K562 (cell line): ENCODE measurements at regions not wholly inside any gene's neighbourhood (a gene's known extent, or its start where the extent isn't known, plus 50 kb on each side); places are given as distances from the start of the nearest gene placed in this dataset.

Experiments used
- ARHGAP35 ChIP-seq: fragments of 450-650 bp; IDR thresholded peaks from 2 replicates; pipeline ENCODE4 v1.6.1; 2018; ENCODE audit not compliant: partially characterized antibody
- CBFB ChIP-seq: sonication (generic); formaldehyde crosslinking; IDR thresholded peaks from 2 replicates; pipeline ENCODE4 v1.4.0; 2020; ENCODE audit warnings: mild to moderate bottlenecking, missing genetic modification reagents
- FIP1L1 ChIP-seq: fragments of 200-400 bp; formaldehyde crosslinking; IDR thresholded peaks from 2 replicates; pipeline ENCODE4 v1.6.1; 2018; ENCODE audit warnings: mild to moderate bottlenecking, low read depth, low read length; ENCODE audit not compliant: poor library complexity, severe bottlenecking
- FOXK1 ChIP-seq: sonication (generic); formaldehyde crosslinking; IDR thresholded peaks from 2 replicates; pipeline ENCODE4 v1.8.0; 2022; ENCODE audit warnings: missing genetic modification reagents, mild to moderate bottlenecking, borderline replicate concordance
- HNRNPH1 ChIP-seq: fragments of 200-400 bp; formaldehyde crosslinking; optimal IDR thresholded peaks from 2 replicates; pipeline ENCODE3; 2017; ENCODE audit warnings: low read depth, mild to moderate bottlenecking, low read length, moderate library complexity
- RBM22 ChIP-seq: fragments of 200-400 bp; formaldehyde crosslinking; IDR thresholded peaks from 2 replicates; pipeline ENCODE4 v1.6.1; 2018; ENCODE audit warnings: low read length, low read depth; ENCODE audit not compliant: poor library complexity, severe bottlenecking
- SAFB2 ChIP-seq: fragments of 200-400 bp; formaldehyde crosslinking; IDR thresholded peaks from 2 replicates; pipeline ENCODE4 v1.6.1; 2018; ENCODE audit warnings: borderline replicate concordance, low read length, low read depth, moderate library complexity; ENCODE audit not compliant: severe bottlenecking
- TFE3 ChIP-seq: fragments of 450-650 bp; formaldehyde crosslinking; IDR thresholded peaks from 2 replicates; pipeline ENCODE4 v1.4.0; 2020; ENCODE audit warnings: mild to moderate bottlenecking, mixed read lengths
- WHSC1 ChIP-seq: IDR thresholded peaks from one replicate; pipeline ENCODE4 v1.6.1; 2012; ENCODE audit warnings: low read length, control low read depth, inconsistent platforms
- ZHX1 ChIP-seq: fragments of 150-350 bp; conservative IDR thresholded peaks from 2 replicates; pipeline ENCODE4 v1.6.1; 2014; ENCODE audit warnings: low read length
- ZNF174 ChIP-seq: fragments of 250-450 bp; sonication (Bioruptor Pico); IDR thresholded peaks from 2 replicates; pipeline ENCODE4 v1.4.0; 2020; ENCODE audit warnings: mild to moderate bottlenecking
- ZNF609 ChIP-seq: sonication (generic); formaldehyde crosslinking; IDR thresholded peaks from 2 replicates; pipeline ENCODE4 v1.8.1; 2023; ENCODE audit warnings: missing genetic modification reagents, mild to moderate bottlenecking, borderline replicate concordance

GRCh38 chr17:70582777-70583176, 413.4 kb downstream of the KCNJ2 start (continued):
- TF ChIP-seq ZHX1 (no peak), WHSC1 (no peak), ARHGAP35 (no peak), SAFB2 (no peak), HNRNPH1 (no peak), FOXK1 (CRISPR knock-in tag) (no peak), ZNF609 (CRISPR knock-in tag) (no peak), FIP1L1 (no peak), TFE3 (CRISPR knock-in tag) (no peak), ZNF174 (no peak), CBFB (CRISPR knock-in tag) (no peak), RBM22 (no peak)
